ENCODE measurements at regions not wholly inside any gene's neighbourhood (a gene's known extent, or its start where the extent isn't known, plus 50 kb on each side); places are given as distances from the start of the nearest gene placed in this dataset.
"Not testable (repeated sequence)": the region's sequence is repeated elsewhere in the genome, so short reads cannot be mapped to it uniquely, and the experiment has no call there.

- no peak for FAIRE-seq
These were observed 1729.9 kb upstream of the PCDH10 start for GRCh38 chr4:131419147-131419546.

- FAIRE-seq, result no peak
These were observed 1722.9 kb upstream of the PCDH10 start for GRCh38 chr4:131426023-131426758.

GRCh38 chr4:131427000-131427399, 1722.1 kb upstream of the PCDH10 start:
- FAIRE-seq, result no peak

- no peak for FAIRE-seq
These were observed 1718.8 kb upstream of the PCDH10 start for GRCh38 chr4:131430302-131430701.

GRCh38 chr4:131441004-131441688, 1707.9 kb upstream of the PCDH10 start:
- no peak for FAIRE-seq

GRCh38 chr4:131447883-131448282, 1701.2 kb upstream of the PCDH10 start:
- FAIRE-seq, result no peak

GRCh38 chr4:131450572-131451209, 1698.4 kb upstream of the PCDH10 start:
- no peak for FAIRE-seq

GRCh38 chr4:131459430-131460101, 1689.5 kb upstream of the PCDH10 start:
- FAIRE-seq, result no peak

- FAIRE-seq, result no peak
These were observed 1678.7 kb upstream of the PCDH10 start for GRCh38 chr4:131470360-131470759.

GRCh38 chr4:131488772-131489171, 1660.3 kb upstream of the PCDH10 start:
- no peak for FAIRE-seq

GRCh38 chr4:131496211-131496610, 1652.9 kb upstream of the PCDH10 start:
- FAIRE-seq, result not testable (repeated sequence)

- no peak for FAIRE-seq
These were observed 1649.8 kb upstream of the PCDH10 start for GRCh38 chr4:131499141-131499873.

GRCh38 chr4:131509521-131509920, 1639.6 kb upstream of the PCDH10 start:
- FAIRE-seq, result no peak

GRCh38 chr4:131526686-131527085, 1622.4 kb upstream of the PCDH10 start:
- FAIRE-seq, result no peak

- no peak for FAIRE-seq
These were observed 1618.0 kb upstream of the PCDH10 start for GRCh38 chr4:131531087-131531486.

GRCh38 chr4:131534944-131535645, 1614.0 kb upstream of the PCDH10 start:
- no peak for FAIRE-seq

- no peak for FAIRE-seq
These were observed 1608.8 kb upstream of the PCDH10 start for GRCh38 chr4:131540256-131540655.

- FAIRE-seq, result no peak
These were observed 1601.5 kb upstream of the PCDH10 start for GRCh38 chr4:131547506-131547981.

GRCh38 chr4:131551306-131551705, 1597.8 kb upstream of the PCDH10 start:
- FAIRE-seq, result no peak

- no peak for FAIRE-seq
These were observed 1583.1 kb upstream of the PCDH10 start for GRCh38 chr4:131566026-131566425.

- no peak for FAIRE-seq
These were observed 1564.5 kb upstream of the PCDH10 start for GRCh38 chr4:131584587-131584986.

- no peak for FAIRE-seq
These were observed 1554.0 kb upstream of the PCDH10 start for GRCh38 chr4:131595140-131595539.

Measured in G401.6 (cell line).